H1 (cell line): ENCODE measurements at regions not wholly inside any gene's neighbourhood (a gene's known extent, or its start where the extent isn't known, plus 50 kb on each side); places are given as distances from the start of the nearest gene placed in this dataset.

ENCODE experiments used
- CBX5 ChIP-seq: fragments of 300-800, 300-1000 bp; sonication (generic); IDR thresholded peaks from 2 replicates; pipeline ENCODE4 v1.7.1; 2016; ENCODE audit warnings: antibody characterized with exemption, low read length, low read depth
- GTF2F1 ChIP-seq: IDR thresholded peaks from 2 replicates; pipeline ENCODE4 v1.6.1; 2012; ENCODE audit warnings: low read depth, low read length, improper control_type of control experiment, borderline replicate concordance
- POLR2AphosphoS5 ChIP-seq: IDR thresholded peaks from 2 replicates; pipeline ENCODE4 v1.6.1; 2011; ENCODE audit warnings: low read depth, low read length
- RAD21 ChIP-seq, 2 experiments: IDR thresholded peaks in 1 of 2; conservative IDR thresholded peaks in 1 of 2; 2 replicates each; pipeline ENCODE4 v1.6.1; 2011; ENCODE audit warnings: low read depth in 2 of 2, low read length in 2 of 2, improper control_type of control experiment in 1 of 2, inconsistent platforms in 1 of 2, mild to moderate bottlenecking in 1 of 2, moderate library complexity in 1 of 2

DNA sequence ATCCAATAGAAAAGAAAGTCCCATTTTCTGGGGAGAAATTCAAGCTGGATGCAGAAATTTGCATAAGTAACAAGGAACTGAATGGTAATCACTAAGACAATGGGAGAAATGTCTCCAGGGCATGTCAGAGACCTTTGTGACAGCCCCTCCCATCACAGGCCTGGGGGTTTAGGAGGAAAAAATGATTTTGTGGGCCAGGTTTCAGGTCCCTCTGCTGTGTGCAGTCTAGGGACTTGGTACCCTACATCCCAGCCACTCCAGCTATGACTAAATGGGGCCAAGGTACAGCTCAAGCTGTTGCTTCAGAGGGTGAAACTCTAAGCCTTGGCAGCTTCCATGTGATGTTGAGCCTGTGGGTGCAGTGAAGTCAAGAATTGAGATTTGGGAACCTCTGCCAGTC, 695.5 kb upstream of the MIR17HG start (continued):
- TF ChIP-seq RAD21 (IDR thresholded peaks at IDR 0.05 in 1 of 2, conservative IDR thresholded peaks at IDR 0.05 in 1 of 2; ENCODE audit: low read depth in 2 of 2, low read length in 2 of 2): no peak
- no peak for TF ChIP-seq CBX5
- no peak for TF ChIP-seq GTF2F1
- TF ChIP-seq POLR2AphosphoS5: no peak
- TF ChIP-seq, all 59 proteins: peak for 0
